Stomach (tissue), 8 donors: ENCODE measurements at regions not wholly inside any gene's neighbourhood (a gene's known extent, or its start where the extent isn't known, plus 50 kb on each side); places are given as distances from the start of the nearest gene placed in this dataset.
A peak's percentile ranks its signal among the peaks of the same experiment; 100 is the strongest.

Source experiments
- DNase-seq, 2 donors: peaks; one replicate each; pipeline versions ENCODE4 v3.0.0 to v3.0.0-alpha.2; 2013 to 2019
- H3K27ac ChIP-seq, 5 donors: fragments of 200-600 bp in 4 of 5; sonication (generic) in 4 of 5; one replicate each; pipeline ENCODE4 v1.5.1; 2013 to 2019; ENCODE audit warnings: mild to moderate bottlenecking in 1 of 5, moderate library complexity in 1 of 5
- H3K27me3 ChIP-seq, 3 donors: fragments of 200-600 bp; sonication (generic); one replicate each; pipeline ENCODE4 v1.5.1; 2017 to 2019; ENCODE audit warnings: mixed run types in 1 of 3
- H3K36me3 ChIP-seq, 4 donors: fragments of 200-600 bp; sonication (generic); 1 replicate in 3 of 4; 2 replicates in 1 of 4; pipeline ENCODE4 v1.5.1; 2016 to 2019
- H3K4me1 ChIP-seq, 4 donors: fragments of 200-600 bp; sonication (generic); one replicate each; pipeline ENCODE4 v1.5.1; 2016 to 2019
- H3K4me3 ChIP-seq, 4 donors: fragments of 200-600 bp; sonication (generic) in 3 of 4; one replicate each; pipeline ENCODE4 v1.5.1; 2016 to 2019; ENCODE audit warnings: mild to moderate bottlenecking in 1 of 4
- H3K9me3 ChIP-seq, 4 donors: fragments of 200-600 bp; sonication (generic); one replicate each; pipeline ENCODE4 v1.5.1; 2016 to 2019
- CTCF ChIP-seq, 7 experiments: fragments of 450-650 bp in 4 of 7; fragments of 200-600 bp in 3 of 7; sonication (generic) in 3 of 7; IDR thresholded peaks; one replicate each; pipeline ENCODE4 v1.5.1; 2016 to 2019; ENCODE audit warnings: antibody characterized with exemption in 7 of 7, control low read depth in 2 of 7, mild to moderate bottlenecking in 1 of 7
- EP300 ChIP-seq: sonication (generic); formaldehyde crosslinking; IDR thresholded peaks from one replicate; pipeline ENCODE4 v1.6.1; 2017; ENCODE audit warnings: antibody characterized with exemption
- POLR2A ChIP-seq, 4 donors: fragments of 450-650 bp; IDR thresholded peaks; one replicate each; pipeline ENCODE4 v1.6.1; 2016; ENCODE audit warnings: antibody characterized with exemption in 4 of 4, control low read depth in 2 of 4, mild to moderate bottlenecking in 1 of 4, moderate library complexity in 1 of 4
- POLR2AphosphoS5 ChIP-seq, 3 donors: sonication (generic); formaldehyde crosslinking; IDR thresholded peaks; one replicate each; pipeline ENCODE4 v1.6.1; 2016; ENCODE audit warnings: antibody characterized with exemption in 3 of 3
- WGBS, 5 donors: extraction: QIAGEN DNeasy Blood & Tissue Kit in 3 of 5; methylation state at CpG; one replicate each; pipeline versions ENCODE4 v1.1.5 to v1.1.7; 2013 to 2018; 5-methylcytosine and 5-hydroxymethylcytosine counted together
- intact Hi-C: fragments of 100-400 bp; cut with DNase I; formaldehyde crosslinking; loops from one replicate; pipeline ENCODE4 v1.15.1; 2023; ENCODE audit warnings: low total_unique reads
- donor health status: healthy with polysubstance abuse.
- donor health status: Bipolar disorder and iron deficiency.
- donor health status: healthy.

- DNase-seq, result peak in 1 of 2 donors; percentile 28
- no peak overlapping the region for H3K27ac ChIP-seq
- intact Hi-C loops, result no loop called here
Observed at GRCh38 chr2:18684206-18685038, 95.1 kb upstream of the NT5C1B start.

GRCh38 chr2:18682681-18683080 is 93.3 kb upstream of the NT5C1B start:
- Histone ChIP-seq H3K27ac (no peak overlapping the region), H3K4me3 (no peak overlapping the region), H3K27me3 (no peaks in the 10 kb centered on the region), H3K9me3 (no peaks in the 10 kb centered on the region), H3K36me3 (no peaks in the 10 kb centered on the region), H3K4me1 (no peaks in the 10 kb centered on the region)
- WGBS, 5 donors, result 50 to 79% (median 62%) methylated on average over 1 of the region's 1 CpG
- DNase-seq, result no peak
- no peak for TF ChIP-seq POLR2AphosphoS5 (IDR thresholded peaks at IDR 0.05)
- TF ChIP-seq EP300, result no peak
- TF ChIP-seq CTCF (IDR thresholded peaks at IDR 0.05), result no peak
- no peak for TF ChIP-seq POLR2A (IDR thresholded peaks at IDR 0.05)
- intact Hi-C loops, result no loop called here

More at GRCh38 chr2:18684206-18685038, 95.1 kb upstream of the NT5C1B start:
- H3K27me3 ChIP-seq, result no peaks in the 10 kb centered on the region
- WGBS, 5 donors, result 49 to 74% (median 68%) methylated on average over 2 of the region's 2 CpGs
- H3K9me3 ChIP-seq, result no peaks in the 10 kb centered on the region
- no peaks in the 10 kb centered on the region for H3K4me1 ChIP-seq
- no peaks in the 10 kb centered on the region for H3K36me3 ChIP-seq
- no peak for TF ChIP-seq POLR2A (IDR thresholded peaks at IDR 0.05)
- no peak overlapping the region for H3K4me3 ChIP-seq

GRCh38 chr2:18677280-18677679 is 87.9 kb upstream of the NT5C1B start:
- no peak overlapping the region for H3K4me3 ChIP-seq
- 86 to 98% (median 90%) methylated on average over 2 of the region's 2 CpGs for WGBS, 5 donors
- no peaks in the 10 kb centered on the region for H3K27me3 ChIP-seq
- intact Hi-C loops, result no loop called here
- no peak overlapping the region for H3K27ac ChIP-seq
- TF ChIP-seq CTCF (IDR thresholded peaks at IDR 0.05) (no peak), POLR2AphosphoS5 (IDR thresholded peaks at IDR 0.05) (no peak), POLR2A (IDR thresholded peaks at IDR 0.05) (no peak), EP300 (no peak)
- no peaks in the 10 kb centered on the region for H3K36me3 ChIP-seq
- peaks cover 0 to 20% (median 6%) of the 10 kb centered on the region in 4 donors for H3K9me3 ChIP-seq
- no peak for DNase-seq
- H3K4me1 ChIP-seq, result no peaks in the 10 kb centered on the region

- Histone ChIP-seq H3K4me1 (no peaks in the 10 kb centered on the region), H3K27ac (no peak overlapping the region), H3K9me3 (peaks cover 0 to 20% (median 6%) of the 10 kb centered on the region in 4 donors), H3K4me3 (no peak overlapping the region), H3K36me3 (no peaks in the 10 kb centered on the region), H3K27me3 (no peaks in the 10 kb centered on the region)
- intact Hi-C loops, result no loop called here
- DNase-seq, result no peak
- TF ChIP-seq EP300 (no peak), POLR2A (IDR thresholded peaks at IDR 0.05) (no peak)
Observed at GRCh38 chr2:18674309-18674708, 84.9 kb upstream of the NT5C1B start.

- no peaks in the 10 kb centered on the region for H3K36me3 ChIP-seq
- intact Hi-C loops, result no loop called here
- peaks cover 0 to 20% (median 6%) of the 10 kb centered on the region in 4 donors for H3K9me3 ChIP-seq
- TF ChIP-seq EP300 (no peak), POLR2AphosphoS5 (IDR thresholded peaks at IDR 0.05) (no peak), POLR2A (IDR thresholded peaks at IDR 0.05) (no peak), CTCF (IDR thresholded peaks at IDR 0.05) (no peak)
- H3K4me1 ChIP-seq, result no peaks in the 10 kb centered on the region
- H3K27ac ChIP-seq, result no peak overlapping the region
- no peak for DNase-seq
- no peaks in the 10 kb centered on the region for H3K27me3 ChIP-seq
- no peak overlapping the region for H3K4me3 ChIP-seq
Observed at GRCh38 chr2:18671363-18671762, 82.0 kb upstream of the NT5C1B start.
